Mucosa of rectum (tissue), 2 donors: ENCODE measurements at regions not wholly inside any gene's neighbourhood (a gene's known extent, or its start where the extent isn't known, plus 50 kb on each side); places are given as distances from the start of the nearest gene placed in this dataset.

ENCODE experiments used
- H3K27ac ChIP-seq, 2 donors: one replicate each; pipeline ENCODE4 v1.7.0; 2013; ENCODE audit warnings: inconsistent platforms in 2 of 2, low read depth in 2 of 2, low read length in 2 of 2
- H3K27me3 ChIP-seq, 2 donors: one replicate each; pipeline ENCODE4 v1.7.0; 2013; ENCODE audit warnings: low read length in 2 of 2; ENCODE audit not compliant: control insufficient read depth in 2 of 2, insufficient read depth in 2 of 2
- H3K36me3 ChIP-seq, 2 donors: one replicate each; pipeline ENCODE4 v1.7.0; 2013; ENCODE audit warnings: low read length in 2 of 2; ENCODE audit not compliant: control insufficient read depth in 2 of 2, insufficient read depth in 2 of 2
- H3K4me1 ChIP-seq, 2 donors: one replicate each; pipeline ENCODE4 v1.7.0; 2013; ENCODE audit warnings: low read length in 2 of 2, mild to moderate bottlenecking in 1 of 2; ENCODE audit not compliant: control insufficient read depth in 2 of 2, insufficient read depth in 2 of 2
- H3K4me3 ChIP-seq, 2 donors: one replicate each; pipeline ENCODE4 v1.7.0; 2013; ENCODE audit warnings: low read length in 2 of 2
- H3K9ac ChIP-seq, 2 donors: one replicate each; pipeline ENCODE4 v1.7.0; 2013; ENCODE audit warnings: low read length in 2 of 2, low read depth in 1 of 2, mild to moderate bottlenecking in 1 of 2
- H3K9me3 ChIP-seq, 2 donors: one replicate each; pipeline ENCODE4 v1.7.0; 2013; ENCODE audit warnings: low read length in 2 of 2; ENCODE audit not compliant: control insufficient read depth in 2 of 2
- donor health status: healthy.
- donor health status: Normal muscosa, but diverticular disease.

GRCh38 chr11:109814824-109815223 lies 278.4 kb upstream of the ZC3H12C start:
- Histone ChIP-seq H3K27me3 (no peaks in the 10 kb centered on the region), H3K9me3 (no peaks in the 10 kb centered on the region), H3K4me3 (no peak overlapping the region), H3K27ac (no peak overlapping the region), H3K36me3 (no peaks in the 10 kb centered on the region), H3K4me1 (no peaks in the 10 kb centered on the region), H3K9ac (no peak overlapping the region)

- H3K36me3 ChIP-seq: no peaks in the 10 kb centered on the region
- H3K27me3 ChIP-seq: no peaks in the 10 kb centered on the region
- no peak overlapping the region for H3K4me3 ChIP-seq
- no peaks in the 10 kb centered on the region for H3K4me1 ChIP-seq
- H3K9ac ChIP-seq: no peak overlapping the region
- H3K9me3 ChIP-seq: no peaks in the 10 kb centered on the region
- H3K27ac ChIP-seq: no peak overlapping the region
Measured at GRCh38 chr11:109815500-109816150, 277.6 kb upstream of the ZC3H12C start.

GRCh38 chr11:109818290-109818689 lies 274.9 kb upstream of the ZC3H12C start:
- no peaks in the 10 kb centered on the region for H3K27me3 ChIP-seq
- H3K27ac ChIP-seq: no peak overlapping the region
- H3K4me3 ChIP-seq: no peak overlapping the region
- H3K9me3 ChIP-seq: no peaks in the 10 kb centered on the region
- no peak overlapping the region for H3K9ac ChIP-seq
- no peaks in the 10 kb centered on the region for H3K4me1 ChIP-seq
- H3K36me3 ChIP-seq: no peaks in the 10 kb centered on the region

GRCh38 chr11:109819410-109819809 lies 273.8 kb upstream of the ZC3H12C start:
- Histone ChIP-seq H3K4me1 (no peaks in the 10 kb centered on the region), H3K27me3 (no peaks in the 10 kb centered on the region), H3K4me3 (no peak overlapping the region), H3K27ac (no peak overlapping the region), H3K9me3 (no peaks in the 10 kb centered on the region), H3K9ac (no peak overlapping the region), H3K36me3 (no peaks in the 10 kb centered on the region)

- no peak overlapping the region for H3K27ac ChIP-seq
- no peaks in the 10 kb centered on the region for H3K4me1 ChIP-seq
- no peak overlapping the region for H3K4me3 ChIP-seq
Measured at GRCh38 chr11:109821511-109821910, 271.7 kb upstream of the ZC3H12C start.

GRCh38 chr11:109822436-109823102 lies 270.6 kb upstream of the ZC3H12C start:
- Histone ChIP-seq H3K36me3 (no peaks in the 10 kb centered on the region), H3K4me3 (no peak overlapping the region), H3K9ac (no peak overlapping the region), H3K27ac (no peak overlapping the region), H3K27me3 (no peaks in the 10 kb centered on the region), H3K9me3 (no peaks in the 10 kb centered on the region), H3K4me1 (no peaks in the 10 kb centered on the region)

More at GRCh38 chr11:109821511-109821910, 271.7 kb upstream of the ZC3H12C start:
- Histone ChIP-seq H3K9me3 (no peaks in the 10 kb centered on the region), H3K36me3 (no peaks in the 10 kb centered on the region), H3K9ac (no peak overlapping the region), H3K27me3 (no peaks in the 10 kb centered on the region)

GRCh38 chr11:109828387-109828786 lies 264.8 kb upstream of the ZC3H12C start:
- Histone ChIP-seq H3K27me3 (no peaks in the 10 kb centered on the region), H3K4me3 (no peak overlapping the region), H3K9me3 (no peaks in the 10 kb centered on the region), H3K36me3 (no peaks in the 10 kb centered on the region), H3K27ac (no peak overlapping the region), H3K4me1 (no peaks in the 10 kb centered on the region), H3K9ac (no peak overlapping the region)

GRCh38 chr11:109838026-109838425 lies 255.2 kb upstream of the ZC3H12C start:
- Histone ChIP-seq H3K4me1 (no peaks in the 10 kb centered on the region), H3K4me3 (no peak overlapping the region), H3K36me3 (no peaks in the 10 kb centered on the region), H3K27ac (no peak overlapping the region), H3K9ac (no peak overlapping the region), H3K27me3 (no peaks in the 10 kb centered on the region), H3K9me3 (no peaks in the 10 kb centered on the region)

- no peak overlapping the region for H3K27ac ChIP-seq
- no peaks in the 10 kb centered on the region for H3K36me3 ChIP-seq
- H3K9ac ChIP-seq: no peak overlapping the region
- no peaks in the 10 kb centered on the region for H3K27me3 ChIP-seq
- H3K4me3 ChIP-seq: no peak overlapping the region
- no peaks in the 10 kb centered on the region for H3K4me1 ChIP-seq
- no peaks in the 10 kb centered on the region for H3K9me3 ChIP-seq
Measured at GRCh38 chr11:109845437-109845836, 247.8 kb upstream of the ZC3H12C start.

GRCh38 chr11:109847621-109848020 lies 245.6 kb upstream of the ZC3H12C start:
- Histone ChIP-seq H3K4me1 (no peaks in the 10 kb centered on the region), H3K27ac (no peak overlapping the region), H3K4me3 (no peak overlapping the region), H3K27me3 (no peaks in the 10 kb centered on the region), H3K9ac (no peak overlapping the region), H3K9me3 (no peaks in the 10 kb centered on the region), H3K36me3 (no peaks in the 10 kb centered on the region)
